Ramos (cell line): ENCODE measurements at regions not wholly inside any gene's neighbourhood (a gene's known extent, or its start where the extent isn't known, plus 50 kb on each side); places are given as distances from the start of the nearest gene placed in this dataset.
"Not testable (repeated sequence)": the region's sequence is repeated elsewhere in the genome, so short reads cannot be mapped to it uniquely, and the experiment has no call there.

Experiments
- in situ Hi-C: fragments of 300-500 bp; cut with MboI; formaldehyde crosslinking; loops from one replicate; pipeline ENCODE4 v1.14.3; 2022; ENCODE audit warnings: low sequenced_read_pairs; ENCODE audit not compliant: unreplicated experiment

DNA sequence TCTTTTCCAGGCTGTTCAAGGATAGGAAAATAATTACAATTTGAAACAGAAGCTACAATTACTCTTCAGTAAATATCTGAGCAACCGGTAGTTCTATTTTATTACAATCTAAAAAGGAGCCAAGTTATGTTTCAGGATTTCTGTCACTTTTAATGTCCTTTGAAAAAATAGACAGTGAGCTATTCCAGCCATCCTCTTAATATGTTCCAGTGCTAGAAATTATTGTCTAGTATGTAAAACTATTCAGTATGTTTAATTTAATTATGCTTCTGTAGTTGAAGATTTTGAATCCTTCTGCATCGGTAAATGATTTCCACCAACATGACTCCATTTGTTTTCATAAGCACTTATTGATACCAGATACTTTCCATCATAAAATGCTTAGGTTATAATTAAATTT, 129.6 kb upstream of the SEMA3D start:
- in situ Hi-C loops: no loop called here

DNA sequence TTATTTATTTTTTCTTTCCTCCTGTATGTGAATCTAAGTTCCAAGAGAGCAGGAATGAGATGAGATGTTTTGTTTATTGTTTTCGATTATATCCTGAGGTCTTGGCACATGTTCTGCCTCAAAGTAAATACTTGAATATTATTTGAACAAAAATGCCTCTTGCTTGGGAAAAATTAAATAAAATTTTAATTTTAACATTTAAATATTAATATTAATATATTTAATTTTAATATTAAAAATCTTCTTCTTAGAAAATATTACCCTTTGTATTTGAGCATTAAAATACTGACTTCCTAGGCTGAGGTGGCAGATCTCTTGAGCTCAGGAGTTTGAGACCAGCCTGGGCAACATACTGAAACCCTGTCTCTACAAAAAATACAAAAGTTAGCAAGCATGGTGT, 123.4 kb upstream of the SEMA3D start:
- in situ Hi-C loops: no loop called here

DNA sequence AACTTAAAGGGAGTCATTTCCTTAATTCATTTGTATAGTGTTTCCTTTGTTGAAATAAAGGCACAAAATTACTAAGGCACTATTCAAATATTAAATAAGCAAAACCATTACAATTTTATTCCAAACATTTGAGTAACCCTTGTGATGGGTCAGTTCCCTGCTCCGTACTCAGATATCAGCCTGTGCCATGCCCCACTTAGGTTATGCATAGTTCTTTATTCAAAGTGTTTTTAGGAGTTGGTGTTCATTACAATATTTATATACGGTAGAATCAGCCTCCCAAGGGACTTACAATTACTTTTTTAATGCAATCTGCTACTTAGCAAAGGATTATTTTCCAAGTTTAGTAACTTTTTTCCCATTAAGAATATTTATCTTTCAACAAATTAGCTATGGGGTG, 119.3 kb upstream of the SEMA3D start:
- in situ Hi-C loops: no loop called here

DNA sequence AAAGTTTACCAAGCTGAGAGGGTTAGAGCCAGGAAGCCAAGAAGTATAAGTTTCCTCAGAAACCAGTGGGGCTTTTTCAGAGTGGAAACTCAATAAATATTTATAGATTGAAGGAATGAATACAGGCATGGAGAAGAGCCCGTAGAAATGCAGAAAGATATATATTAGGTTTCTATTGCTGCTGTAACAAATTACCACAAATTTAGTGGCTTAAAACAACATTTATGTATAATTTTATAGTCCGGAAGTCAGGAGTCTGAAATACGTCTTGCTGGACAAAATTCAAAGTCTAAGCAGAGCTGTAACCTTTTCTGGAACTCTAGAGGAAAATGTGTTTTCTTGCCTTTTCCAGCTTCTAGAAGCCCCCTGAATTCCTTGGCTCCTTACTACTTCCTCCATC, 107.3 kb upstream of the SEMA3D start:
- in situ Hi-C loops: no loop called here

DNA sequence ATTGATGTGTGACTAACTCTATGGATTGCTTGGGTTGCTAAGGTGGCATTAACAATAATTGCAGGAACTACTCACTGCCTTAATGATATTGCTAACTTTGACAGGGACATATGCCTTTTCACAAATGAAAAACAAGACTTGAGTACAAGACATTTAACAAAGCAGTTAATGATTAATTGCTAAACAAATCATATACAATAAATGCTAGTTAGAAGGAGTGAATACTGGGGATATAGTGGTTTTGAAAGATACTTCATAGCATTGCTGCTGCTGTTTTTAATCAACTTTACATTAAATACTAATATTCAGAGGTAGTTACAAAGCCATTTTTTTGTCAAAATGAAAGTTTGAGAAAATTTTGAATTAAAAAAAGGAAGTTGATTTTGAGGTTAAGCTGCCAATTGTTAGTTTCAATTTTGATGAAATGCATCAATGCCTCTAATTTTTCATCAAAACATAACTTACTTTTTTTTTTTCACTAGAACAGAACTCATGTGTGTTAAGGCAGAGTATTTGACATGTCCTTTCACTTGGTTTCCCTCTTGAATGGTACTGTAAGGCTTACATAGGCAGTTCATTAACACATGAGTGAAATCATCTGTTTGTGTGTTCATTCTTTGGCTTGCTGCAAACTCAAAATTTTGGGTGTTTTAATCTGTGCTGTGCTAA, 106.2 kb upstream of the SEMA3D start:
- in situ Hi-C loops: no loop called here

DNA sequence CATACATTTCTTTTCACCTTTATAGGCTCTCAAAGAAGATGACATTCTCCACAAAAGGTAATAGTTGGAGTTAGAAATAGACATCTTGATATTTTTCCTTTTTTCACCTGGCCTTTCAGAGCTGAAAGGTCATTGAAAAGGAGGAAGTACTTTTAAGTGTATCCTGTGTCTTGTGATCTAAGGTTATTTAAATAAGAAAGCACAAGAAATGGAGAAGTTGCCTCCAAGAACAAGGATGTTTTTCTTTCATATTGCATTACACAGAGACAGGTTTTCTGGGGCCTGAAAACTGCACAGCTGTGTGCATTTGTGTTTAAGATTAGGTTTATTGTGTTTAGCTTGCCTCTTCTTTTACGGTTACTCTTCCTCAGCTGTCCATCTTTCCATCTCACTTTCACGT, 103.4 kb upstream of the SEMA3D start:
- in situ Hi-C loops: no loop called here

DNA sequence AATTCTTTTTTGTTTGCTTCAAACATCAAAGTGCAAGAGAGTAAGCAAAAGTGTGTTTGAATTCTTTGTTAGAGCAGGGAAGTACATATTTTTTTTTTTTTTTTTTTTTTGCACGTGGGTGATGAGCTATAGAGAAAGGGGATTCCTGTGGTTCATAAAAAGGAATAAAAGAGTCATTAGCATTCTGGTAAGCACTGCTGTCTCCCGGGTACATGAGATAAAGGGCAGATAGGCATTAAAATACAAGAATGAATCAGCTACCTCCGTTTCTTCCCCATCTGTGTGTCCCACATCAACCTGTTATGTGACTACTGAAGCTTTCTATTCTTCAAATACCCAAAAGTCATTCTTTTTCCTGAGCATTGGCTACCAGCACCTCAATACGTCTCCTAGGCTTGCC, 102.4 kb upstream of the SEMA3D start:
- in situ Hi-C loops: no loop called here

DNA sequence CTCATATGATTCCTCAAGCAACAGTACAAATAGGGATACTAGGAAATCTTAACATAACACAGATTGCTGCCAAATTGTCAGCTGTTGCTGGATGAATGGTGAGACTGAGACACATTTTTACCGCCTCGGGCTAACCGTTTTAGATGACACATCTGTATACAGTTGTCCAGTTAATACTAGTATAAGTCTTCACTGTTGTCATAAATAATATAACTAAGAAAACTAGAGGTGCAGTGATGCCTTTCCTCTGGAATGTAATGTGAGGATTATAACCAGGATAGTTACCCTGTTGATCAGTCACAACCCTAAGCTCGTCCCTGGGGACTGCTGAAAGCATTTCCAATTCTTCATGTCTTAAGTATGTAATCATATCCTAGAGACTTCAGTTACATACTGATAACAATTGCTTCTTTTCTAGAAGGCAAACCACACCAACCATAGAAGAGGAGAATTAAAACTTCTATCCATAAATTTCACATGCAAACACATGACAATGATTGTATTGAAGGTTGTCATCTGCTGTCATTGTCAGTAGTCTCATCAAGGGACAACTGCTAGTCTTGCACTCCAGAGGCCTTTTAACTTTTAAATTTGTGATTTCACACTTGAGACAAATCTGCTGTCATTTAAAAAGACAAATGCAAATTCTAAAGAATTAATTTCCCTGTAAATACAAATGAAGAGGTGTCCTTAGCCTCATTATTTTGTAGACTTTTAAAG, 100.4 kb upstream of the SEMA3D start:
- in situ Hi-C loops: no loop called here

DNA sequence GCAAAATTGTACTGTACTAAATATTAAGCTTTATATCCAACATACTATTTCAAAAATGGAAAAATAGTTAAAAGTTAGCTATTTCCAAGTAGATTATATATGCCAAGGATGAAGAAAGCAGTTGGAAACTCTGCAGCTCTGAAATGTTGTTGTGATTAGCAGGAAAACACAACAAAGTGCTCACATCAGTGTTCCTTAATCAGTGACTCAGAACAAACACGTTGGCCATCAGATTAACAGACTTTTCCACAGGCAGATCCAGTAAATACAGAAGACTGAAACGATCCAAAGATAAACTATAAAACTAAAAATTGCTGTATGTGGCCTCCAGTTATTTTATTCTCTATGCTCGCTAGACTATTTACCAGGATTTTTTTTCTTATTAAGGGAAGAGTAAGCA, 99.6 kb upstream of the SEMA3D start:
- in situ Hi-C loops: no loop called here

DNA sequence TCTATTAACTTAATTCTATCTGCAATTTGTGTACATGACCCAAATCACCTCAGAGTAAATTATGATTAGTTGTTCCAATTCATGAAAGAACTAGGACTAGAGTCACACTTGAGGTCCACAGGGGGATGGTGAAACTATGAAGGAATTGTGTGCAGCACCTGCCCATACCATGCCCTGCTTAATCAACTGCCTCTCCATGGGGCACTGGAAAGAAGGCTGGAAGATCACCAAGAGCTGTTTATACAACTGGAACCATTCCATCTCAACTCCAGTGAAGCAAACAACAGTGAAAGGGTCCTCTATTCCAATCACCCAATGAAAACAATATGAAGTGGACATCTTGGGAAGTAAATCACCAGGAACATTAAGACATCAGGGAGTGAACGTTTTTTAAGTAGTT, 98.7 kb upstream of the SEMA3D start:
- in situ Hi-C loops: no loop called here

DNA sequence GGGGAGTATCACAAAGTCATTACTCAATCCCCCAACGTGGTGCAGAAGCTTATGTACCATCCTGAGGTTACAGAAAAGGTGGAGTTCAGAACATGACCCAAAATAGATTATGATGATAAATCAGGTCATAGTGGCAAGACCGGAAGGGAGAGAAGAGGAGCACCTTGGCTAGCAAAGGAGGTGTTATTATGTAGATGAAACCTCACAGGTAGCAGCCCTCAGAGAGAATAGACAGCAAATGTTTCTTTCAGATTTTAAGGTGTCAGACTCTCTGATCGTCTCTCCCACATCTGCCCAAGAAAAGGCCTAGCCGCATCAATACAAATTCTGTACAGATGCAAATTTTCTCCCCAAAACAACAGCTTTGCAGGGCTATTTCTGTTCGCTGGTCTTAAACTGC, 88.3 kb upstream of the SEMA3D start:
- in situ Hi-C loops: no loop called here

DNA sequence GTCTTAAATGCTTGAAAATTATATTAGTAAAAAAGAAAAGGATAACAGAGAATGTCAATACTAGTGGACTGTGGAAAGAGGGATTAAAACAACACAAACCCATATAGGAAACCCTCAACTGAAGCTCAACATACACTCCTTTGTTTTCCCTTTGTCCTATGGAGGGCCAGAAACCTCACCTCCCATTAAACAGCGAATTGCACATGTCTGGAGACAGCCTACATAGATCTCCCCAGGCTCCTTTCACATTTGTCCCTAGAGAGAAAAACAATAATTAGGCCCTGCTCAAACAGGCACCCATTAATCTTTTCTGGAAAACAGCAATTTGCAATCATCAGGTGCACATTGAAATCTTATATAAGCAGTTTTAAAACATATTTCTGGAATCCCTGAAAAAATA, 87.6 kb upstream of the SEMA3D start:
- in situ Hi-C loops: no loop called here

DNA sequence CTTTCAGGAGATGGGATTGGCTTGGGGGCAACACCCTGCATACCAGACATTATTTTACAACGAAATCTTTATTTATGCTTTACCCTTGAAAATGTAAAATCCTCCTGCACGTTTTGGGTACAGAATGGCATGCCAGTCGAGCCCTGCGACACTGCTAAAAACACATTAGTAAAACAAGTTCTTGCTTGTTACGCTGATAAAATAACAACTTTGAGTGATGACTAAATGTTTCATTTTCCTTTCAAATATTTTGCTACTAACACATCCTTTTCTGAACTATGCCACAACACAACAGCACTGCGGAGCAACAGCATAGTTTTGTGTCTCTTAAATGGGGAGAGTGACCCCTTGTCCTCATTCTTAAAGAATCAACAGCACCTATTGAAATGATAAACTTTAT, 76.0 kb upstream of the SEMA3D start:
- in situ Hi-C loops: no loop called here

DNA sequence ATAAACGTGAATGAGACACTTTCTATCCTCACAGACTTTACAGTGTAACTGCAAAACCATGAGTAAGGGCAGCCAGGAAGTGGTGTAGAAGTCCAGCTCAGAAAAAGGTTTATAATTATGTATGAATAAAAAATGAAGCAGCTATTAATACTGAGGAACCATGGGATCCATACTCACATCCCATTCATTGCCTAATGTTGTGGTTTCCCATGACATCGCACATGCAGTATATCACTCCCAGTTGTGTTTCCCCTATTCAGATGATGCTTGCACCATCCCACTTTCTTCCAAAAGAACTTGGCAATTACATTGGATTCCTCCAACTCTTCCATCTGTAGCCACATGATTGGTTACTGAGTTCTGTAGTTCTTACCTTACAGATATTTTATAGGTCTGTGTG, 74.5 kb upstream of the SEMA3D start:
- in situ Hi-C loops: no loop called here

DNA sequence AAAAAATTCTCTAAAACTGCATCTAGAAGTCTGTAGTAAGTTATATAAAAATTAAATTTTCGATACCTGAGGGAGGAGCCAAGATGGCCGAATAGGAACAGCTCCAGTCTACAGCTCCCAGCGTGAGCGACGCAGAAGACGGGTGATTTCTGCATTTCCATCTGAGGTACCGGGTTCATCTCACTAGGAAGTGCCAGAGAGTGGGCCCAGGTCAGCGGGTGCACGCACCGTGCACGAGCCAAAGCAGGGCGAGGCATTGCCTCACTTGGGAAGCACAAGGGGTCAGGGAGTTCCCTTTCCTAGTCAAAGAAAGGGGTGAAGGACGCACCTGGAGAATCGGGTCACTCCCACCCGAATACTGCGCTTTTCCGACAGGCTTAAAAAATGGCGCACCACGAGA, 62.9 kb upstream of the SEMA3D start:
- in situ Hi-C loops: not testable (repeated sequence)

DNA sequence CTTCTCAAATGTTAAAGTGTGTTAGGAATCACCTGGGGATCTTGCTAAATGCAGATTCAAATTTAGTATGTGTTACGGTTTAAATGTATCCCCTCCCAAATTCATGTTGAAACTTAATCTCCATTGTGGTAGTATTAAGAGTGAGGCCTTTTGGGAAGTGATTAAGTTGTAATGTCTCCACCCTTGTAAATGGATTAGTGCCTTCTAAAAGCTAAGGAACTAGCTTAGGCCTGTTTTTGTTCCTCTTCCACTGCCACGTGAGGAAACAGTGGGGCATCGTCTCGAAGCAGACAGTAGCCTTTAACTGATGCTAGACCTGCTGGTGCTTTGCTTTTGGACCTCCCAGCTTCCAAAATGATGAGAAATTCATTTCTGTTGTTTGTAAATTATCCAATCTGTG, 52.3 kb upstream of the SEMA3D start:
- in situ Hi-C loops: no loop called here

DNA sequence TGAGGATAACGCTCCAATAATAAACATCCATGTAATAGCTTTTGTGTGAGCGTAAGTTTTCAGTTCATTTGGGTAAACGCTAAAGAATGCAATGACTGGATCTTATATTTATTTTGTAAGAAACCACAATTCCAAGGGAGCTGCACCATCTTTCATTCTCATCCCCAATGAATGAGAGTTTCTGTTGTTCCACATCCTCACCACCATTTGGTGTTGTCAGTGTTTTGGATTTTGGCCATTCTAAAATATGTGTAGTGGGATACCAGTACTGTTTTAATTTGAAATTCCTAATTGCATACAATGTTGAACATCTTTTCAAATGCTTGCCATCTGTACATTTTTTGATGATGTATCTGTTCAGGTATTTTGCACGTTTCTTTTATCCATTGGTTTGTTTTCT, 50.9 kb upstream of the SEMA3D start:
- in situ Hi-C loops: no loop called here
